ENCODE measurements at regions not wholly inside any gene's neighbourhood (a gene's known extent, or its start where the extent isn't known, plus 50 kb on each side); places are given as distances from the start of the nearest gene placed in this dataset.

DNA sequence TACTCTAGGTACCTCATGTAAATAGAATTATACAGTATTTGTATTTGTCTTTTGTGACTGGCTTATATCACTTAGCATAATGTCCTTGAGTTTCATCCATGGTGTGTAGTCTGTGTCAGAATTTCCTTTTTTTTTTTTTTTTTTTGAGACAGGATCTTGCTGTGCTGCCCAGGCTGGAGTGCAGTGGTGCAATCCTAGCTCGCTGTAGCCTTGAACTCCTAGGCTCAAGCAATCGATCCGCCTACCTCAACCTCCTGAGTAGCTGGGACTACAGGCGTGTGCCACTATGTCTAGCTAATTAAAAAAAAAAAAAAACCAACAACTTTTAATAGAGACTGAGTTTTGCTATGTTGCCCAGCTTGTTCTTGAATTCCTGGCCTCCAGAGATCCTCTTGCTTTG is 89.8 kb upstream of the PODXL start:
- H3K9ac ChIP-seq (ENCODE audit: low read depth, low read length) = no peak overlapping the region
- intact Hi-C loops (cut with micrococcal nuclease) (no loop called here), dilution Hi-C loops (cut with HindIII; ENCODE audit: low sequenced_read_pairs, unreplicated experiment) (no loop called here), in situ Hi-C loops (cut with MboI; ENCODE audit: low sequenced_read_pairs) (no loop called here)
- H4K91ac ChIP-seq (ENCODE audit: insufficient read depth, low read depth, low read length) = no peak overlapping the region
- no peaks in the 10 kb centered on the region for H3K79me1 ChIP-seq (ENCODE audit: low read depth in 1 of 2, low read length in 2 of 2)
- H2AK9ac ChIP-seq (replicated peaks; ENCODE audit: low read depth, low read length, poor library complexity) = no peak overlapping the region
- H3K56ac ChIP-seq (ENCODE audit: extremely low read depth, insufficient read depth, low read length) = no peak overlapping the region
- no peak overlapping the region for H3K27ac ChIP-seq (ENCODE audit: insufficient read depth, low read length)
- H4K8ac ChIP-seq (ENCODE audit: low read depth in 2 of 2, low read length in 2 of 2) = no peak overlapping the region
- H3K4ac ChIP-seq (ENCODE audit: low read depth, low read length) = no peak overlapping the region
- no TSS peak for BruUV-seq (replicated peaks)
- no peaks in the 10 kb centered on the region; the same call in 1 of the 2 replicates for H3K27me3 ChIP-seq (ENCODE audit: control insufficient read depth, insufficient read depth, low read length)
- no peak overlapping the region for H4K5ac ChIP-seq (ENCODE audit: low read depth, low read length)
- no peaks in the 10 kb centered on the region for H3K36me3 ChIP-seq (ENCODE audit: control insufficient read depth, insufficient read depth, low read length)
- 63% methylated on average over 3 of the region's 4 CpGs; no CpG with 5 or more reads in 1 of the 2 experiments for WGBS, 2 experiments (ENCODE audit: extremely low coverage in 2 of 2, insufficient read length in 1 of 2)
- H2BK5ac ChIP-seq (ENCODE audit: low read depth, low read length, poor library complexity, severe bottlenecking) = no peak overlapping the region
- no peak overlapping the region for H2BK20ac ChIP-seq (ENCODE audit: low read depth, low read length)
- no peak overlapping the region for H3K4me2 ChIP-seq (ENCODE audit: low read depth, low read length)
- H4K20me1 ChIP-seq (ENCODE audit: insufficient read depth, low read length) = no peaks in the 10 kb centered on the region
- no peaks in the 10 kb centered on the region for H3K4me1 ChIP-seq (ENCODE audit: control insufficient read depth, insufficient read depth, low read length)
- no peak overlapping the region for H3K4me3 ChIP-seq (ENCODE audit: insufficient read depth, low read depth, low read length)
- ATAC-seq (ENCODE audit: low read depth) = no peak
- H2BK120ac ChIP-seq (ENCODE audit: low read depth, low read length) = no peak overlapping the region
- TF ChIP-seq, protein P1, sequence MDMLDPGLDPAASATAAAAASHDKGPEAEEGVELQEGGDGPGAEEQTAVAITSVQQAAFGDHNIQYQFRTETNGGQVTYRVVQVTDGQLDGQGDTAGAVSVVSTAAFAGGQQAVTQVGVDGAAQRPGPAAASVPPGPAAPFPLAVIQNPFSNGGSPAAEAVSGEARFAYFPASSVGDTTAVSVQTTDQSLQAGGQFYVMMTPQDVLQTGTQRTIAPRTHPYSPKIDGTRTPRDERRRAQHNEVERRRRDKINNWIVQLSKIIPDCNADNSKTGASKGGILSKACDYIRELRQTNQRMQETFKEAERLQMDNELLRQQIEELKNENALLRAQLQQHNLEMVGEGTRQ (IDR thresholded peaks at IDR 0.05; ENCODE audit: low read depth, low read length) = no peak
- no peak for TF ChIP-seq CEBPB (IDR thresholded peaks at IDR 0.05; ENCODE audit: low read depth, low read length)
- no peak for TF ChIP-seq NFE2L2 (IDR thresholded peaks at IDR 0.05; ENCODE audit: low read depth, low read length)
- TF ChIP-seq BHLHE40 (IDR thresholded peaks at IDR 0.05; ENCODE audit: low read depth, low read length) = no peak
- no peak for TF ChIP-seq RFX5 (IDR thresholded peaks at IDR 0.05; ENCODE audit: low read depth, low read length)
- TF ChIP-seq MAFK (IDR thresholded peaks at IDR 0.05; ENCODE audit: low read depth, low read length) = no peak
- TF ChIP-seq FOS (IDR thresholded peaks at IDR 0.05; ENCODE audit: low read depth, low read length) = no peak
- TF ChIP-seq SMC3 (IDR thresholded peaks at IDR 0.05; ENCODE audit: low read depth, low read length) = no peak
- TF ChIP-seq MXI1 (IDR thresholded peaks at IDR 0.05; ENCODE audit: borderline replicate concordance, low read depth, low read length) = no peak
- TF ChIP-seq POLR2A (IDR thresholded peaks at IDR 0.05; ENCODE audit: low read depth, low read length) = no peak
- TF ChIP-seq MAZ (IDR thresholded peaks at IDR 0.05; ENCODE audit: borderline replicate concordance, low read depth, low read length) = no peak
- TF ChIP-seq, protein P2, sequence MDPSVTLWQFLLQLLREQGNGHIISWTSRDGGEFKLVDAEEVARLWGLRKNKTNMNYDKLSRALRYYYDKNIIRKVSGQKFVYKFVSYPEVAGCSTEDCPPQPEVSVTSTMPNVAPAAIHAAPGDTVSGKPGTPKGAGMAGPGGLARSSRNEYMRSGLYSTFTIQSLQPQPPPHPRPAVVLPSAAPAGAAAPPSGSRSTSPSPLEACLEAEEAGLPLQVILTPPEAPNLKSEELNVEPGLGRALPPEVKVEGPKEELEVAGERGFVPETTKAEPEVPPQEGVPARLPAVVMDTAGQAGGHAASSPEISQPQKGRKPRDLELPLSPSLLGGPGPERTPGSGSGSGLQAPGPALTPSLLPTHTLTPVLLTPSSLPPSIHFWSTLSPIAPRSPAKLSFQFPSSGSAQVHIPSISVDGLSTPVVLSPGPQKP (IDR thresholded peaks at IDR 0.05; ENCODE audit: borderline replicate concordance, low read depth, low read length) = no peak
- TF ChIP-seq CHD1 (IDR thresholded peaks at IDR 0.05; ENCODE audit: low read depth, low read length) = no peak
- no peak for TF ChIP-seq RAD21 (IDR thresholded peaks at IDR 0.05; ENCODE audit: low read length)
- TF ChIP-seq RCOR1 (IDR thresholded peaks at IDR 0.05; ENCODE audit: insufficient replicate concordance, low read length) = no peak
- TF ChIP-seq, protein P3, sequence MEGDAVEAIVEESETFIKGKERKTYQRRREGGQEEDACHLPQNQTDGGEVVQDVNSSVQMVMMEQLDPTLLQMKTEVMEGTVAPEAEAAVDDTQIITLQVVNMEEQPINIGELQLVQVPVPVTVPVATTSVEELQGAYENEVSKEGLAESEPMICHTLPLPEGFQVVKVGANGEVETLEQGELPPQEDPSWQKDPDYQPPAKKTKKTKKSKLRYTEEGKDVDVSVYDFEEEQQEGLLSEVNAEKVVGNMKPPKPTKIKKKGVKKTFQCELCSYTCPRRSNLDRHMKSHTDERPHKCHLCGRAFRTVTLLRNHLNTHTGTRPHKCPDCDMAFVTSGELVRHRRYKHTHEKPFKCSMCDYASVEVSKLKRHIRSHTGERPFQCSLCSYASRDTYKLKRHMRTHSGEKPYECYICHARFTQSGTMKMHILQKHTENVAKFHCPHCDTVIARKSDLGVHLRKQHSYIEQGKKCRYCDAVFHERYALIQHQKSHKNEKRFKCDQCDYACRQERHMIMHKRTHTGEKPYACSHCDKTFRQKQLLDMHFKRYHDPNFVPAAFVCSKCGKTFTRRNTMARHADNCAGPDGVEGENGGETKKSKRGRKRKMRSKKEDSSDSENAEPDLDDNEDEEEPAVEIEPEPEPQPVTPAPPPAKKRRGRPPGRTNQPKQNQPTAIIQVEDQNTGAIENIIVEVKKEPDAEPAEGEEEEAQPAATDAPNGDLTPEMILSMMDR (conservative IDR thresholded peaks at IDR 0.05; ENCODE audit: low read depth, low read length) = no peak
- no peak overlapping the region for H2AFZ ChIP-seq (replicated peaks; ENCODE audit: low read length, poor library complexity)
- ChIA-PET POLR2A (ENCODE audit: unreplicated experiment) (no interaction called here), CTCF (interaction anchor here (0.7 kb wide), 1 partner anchor 132 kb away, joined by 5 read pairs; no protein-coding TSS in a partner anchor)
- no peak overlapping the region for H3K18ac ChIP-seq (ENCODE audit: low read depth, low read length)
- H3K9me3 ChIP-seq (ENCODE audit: control insufficient read depth, insufficient read depth, low read length) = no peaks in the 10 kb centered on the region
- no peaks in the 10 kb centered on the region; the same call in 1 of the 2 replicates for H3K9me1 ChIP-seq (ENCODE audit: insufficient read depth, low read length)
- no peak overlapping the region for H2AK5ac ChIP-seq (ENCODE audit: low read depth, low read length)
- DNase-seq = no peak
- no peak overlapping the region for H3K14ac ChIP-seq (replicated peaks; ENCODE audit: low read depth, low read length)
- no peak overlapping the region for H3K23ac ChIP-seq (ENCODE audit: low read depth, low read length)
- H2BK15ac ChIP-seq (ENCODE audit: low read depth, low read length) = no peak overlapping the region

Data from IMR-90 (cell line).